Stimulated activated CD8-positive, alpha-beta memory T cell treated with anti-CD3 and anti-CD28 coated beads, Interleukin-7, amount 100 ng/mL, for 24 hours (primary cell): ENCODE measurements at regions not wholly inside any gene's neighbourhood (a gene's known extent, or its start where the extent isn't known, plus 50 kb on each side); places are given as distances from the start of the nearest gene placed in this dataset.
"Not testable (repeated sequence)": the region's sequence is repeated elsewhere in the genome, so short reads cannot be mapped to it uniquely, and the experiment has no call there.

Experiments
- DNase-seq: peaks from one replicate; pipeline ENCODE4 v3.0.0-alpha.2; 2020; ENCODE audit warnings: low read depth

DNA sequence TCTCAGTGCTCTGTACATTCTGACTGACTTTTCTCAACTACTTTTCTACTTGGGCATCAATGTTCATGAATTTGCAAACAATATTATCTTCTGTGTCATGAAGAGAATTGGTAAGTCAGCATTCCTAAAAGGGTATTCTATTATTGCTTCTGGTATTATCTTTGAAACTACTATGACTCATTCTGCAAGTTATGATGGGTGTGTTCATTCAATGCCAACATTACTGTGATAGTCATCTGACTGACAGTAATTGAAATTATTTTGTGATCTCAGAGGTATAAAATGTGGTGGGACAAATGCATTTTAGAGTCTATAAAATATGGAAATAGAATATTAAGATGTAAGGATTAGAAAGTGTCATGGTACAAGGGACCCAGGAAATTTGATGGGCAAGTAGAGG lies 736.0 kb upstream of the CELF4 start:
- DNase-seq: no peak

DNA sequence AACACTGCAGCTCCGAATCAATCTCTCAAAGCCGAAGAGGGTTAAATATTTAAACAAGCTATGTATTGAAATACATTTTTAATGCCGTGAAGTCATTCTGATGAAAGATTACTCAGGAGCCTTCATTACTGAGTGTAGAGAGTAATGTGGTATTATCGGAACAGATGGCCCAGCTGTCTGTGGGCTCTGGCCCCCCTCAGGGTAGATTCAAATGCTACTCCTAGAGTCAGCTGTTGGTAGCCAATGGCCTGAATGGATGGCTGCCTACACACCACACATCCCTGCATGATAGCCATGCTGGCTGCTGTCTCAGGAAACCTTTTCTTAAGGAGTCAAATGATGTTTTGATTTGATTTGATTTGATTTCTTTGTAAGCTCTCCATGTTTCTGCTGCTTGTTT lies 732.3 kb upstream of the CELF4 start:
- no peak for DNase-seq

DNA sequence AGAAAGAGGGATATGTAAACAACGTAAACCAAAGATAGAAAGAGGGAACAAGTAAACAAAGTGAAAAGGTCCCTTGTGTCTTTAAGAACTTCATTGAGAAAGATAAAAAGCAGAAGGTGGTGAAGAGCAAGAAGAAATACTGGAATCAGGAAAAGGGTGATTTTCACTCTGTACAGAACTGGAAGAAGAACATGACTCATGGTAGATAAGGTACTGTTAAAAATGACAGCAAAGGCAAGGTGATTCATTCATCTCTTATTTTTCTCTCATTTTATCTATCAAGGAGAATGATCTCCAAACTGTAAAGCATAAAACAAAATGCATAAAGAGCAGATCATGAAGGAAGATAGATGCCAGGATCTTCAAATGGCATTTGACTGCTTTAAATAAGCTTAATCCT lies 724.6 kb upstream of the CELF4 start:
- no peak for DNase-seq

DNA sequence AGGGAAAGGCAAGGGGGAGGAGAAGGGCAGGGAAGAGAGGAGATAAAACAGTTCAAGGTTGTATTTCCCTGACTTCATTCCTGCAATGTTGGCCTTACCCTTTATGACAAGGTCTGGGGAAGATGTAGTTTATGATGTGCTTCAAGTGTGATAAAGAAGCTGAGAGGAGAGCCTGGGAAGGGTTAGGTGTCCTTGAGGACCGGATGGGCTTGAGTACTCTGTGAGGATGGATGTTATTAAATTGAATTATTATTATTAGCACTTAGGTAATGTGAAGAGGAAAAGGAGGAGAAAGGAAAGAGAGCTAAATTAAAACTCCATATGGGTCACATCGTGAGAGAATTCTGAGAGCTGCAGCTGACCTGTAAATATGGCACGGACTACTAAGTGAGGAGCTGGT lies 719.4 kb upstream of the CELF4 start:
- no peak for DNase-seq

DNA sequence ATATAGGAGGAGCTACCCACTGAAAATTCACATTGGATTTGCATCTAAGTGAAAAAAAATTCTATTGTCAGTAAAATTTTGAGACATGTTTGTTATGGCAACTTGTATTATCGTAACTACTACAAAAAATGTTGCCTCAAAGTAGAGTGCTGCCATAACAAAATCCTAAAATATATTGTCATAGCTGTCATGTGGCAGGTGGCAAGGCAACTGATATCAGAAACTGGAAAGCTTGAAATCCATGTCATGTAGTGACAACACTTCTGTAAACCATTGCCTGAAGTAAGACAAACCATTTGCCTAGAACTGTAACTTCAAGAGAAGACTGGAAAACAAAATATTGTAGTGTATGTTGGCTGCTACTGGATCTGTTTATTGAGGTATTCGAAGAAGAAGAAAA lies 697.5 kb upstream of the CELF4 start:
- no peak for DNase-seq

DNA sequence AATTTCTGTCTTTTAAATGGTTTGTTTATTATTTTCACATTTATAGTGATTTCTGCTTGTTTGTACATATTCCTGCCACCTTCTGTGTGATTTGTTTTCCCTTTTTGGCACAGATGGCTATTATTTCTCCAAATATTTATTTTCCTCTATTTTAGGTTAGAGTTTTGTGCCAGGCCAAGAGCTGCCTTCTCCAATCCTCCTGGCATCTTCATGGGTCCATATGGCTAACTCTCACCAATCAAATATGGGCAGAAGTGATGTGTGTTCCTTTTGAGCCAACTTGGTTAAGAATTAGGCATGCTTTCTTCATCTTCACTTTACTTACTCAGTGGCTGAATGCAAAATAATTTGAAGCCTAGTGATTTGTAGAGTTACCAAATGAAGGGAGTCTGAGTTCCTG lies 697.1 kb upstream of the CELF4 start:
- DNase-seq: no peak

DNA sequence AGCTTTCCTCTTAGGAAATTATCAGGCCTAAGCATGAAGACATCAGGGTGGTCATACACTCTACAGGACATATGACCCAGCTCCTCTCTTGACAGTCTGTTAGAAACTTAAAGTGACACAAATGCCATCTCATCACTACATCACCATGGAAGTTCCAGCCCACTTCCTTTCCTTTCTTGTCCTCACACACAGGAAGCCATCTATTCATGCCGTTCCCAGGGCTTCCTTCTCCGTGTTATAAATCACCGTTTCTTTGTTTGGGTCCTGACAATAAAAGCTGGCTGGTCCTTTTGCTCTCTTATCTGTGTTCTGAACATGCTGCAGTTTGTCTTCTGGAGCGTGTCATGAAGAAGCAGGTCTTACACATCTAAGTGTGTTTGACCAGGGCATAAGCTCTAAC lies 692.1 kb upstream of the CELF4 start:
- DNase-seq: no peak

DNA sequence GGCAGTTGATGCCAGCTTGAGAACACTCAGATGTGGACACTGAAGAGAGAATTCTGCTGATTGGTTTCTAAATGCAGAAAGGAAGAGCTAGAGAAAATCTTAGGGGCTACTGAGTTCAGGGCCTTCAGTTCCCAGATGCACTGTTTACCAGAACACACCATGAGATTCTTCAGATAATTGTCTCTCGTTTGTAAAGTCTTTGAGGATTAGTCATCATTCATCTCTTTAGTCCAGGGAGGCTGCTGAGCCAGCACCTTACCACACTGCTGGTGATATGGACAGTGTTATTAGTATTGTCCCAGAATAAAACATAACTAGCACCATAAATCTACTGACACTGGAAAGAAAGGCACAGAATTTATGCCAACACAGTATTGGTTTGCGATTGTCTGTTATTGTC lies 690.8 kb upstream of the CELF4 start:
- no peak for DNase-seq

DNA sequence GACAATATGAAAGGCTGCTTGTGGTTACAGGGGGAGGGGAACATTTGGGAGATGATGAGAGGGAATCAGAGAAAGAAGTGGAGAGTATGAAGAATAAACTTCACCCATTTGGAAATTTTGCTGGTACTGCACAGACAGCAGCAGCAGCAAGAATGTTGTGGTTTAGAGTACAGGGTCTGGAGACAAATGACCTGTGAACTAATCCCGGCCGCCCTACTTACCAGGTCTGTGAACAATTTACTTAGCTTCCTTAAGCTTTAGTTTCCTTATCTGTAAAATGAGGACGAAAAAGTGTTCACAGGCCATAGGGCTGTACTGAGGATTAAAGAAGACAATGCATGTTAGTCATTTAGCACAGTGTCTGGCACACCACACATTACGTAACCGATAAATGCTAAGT lies 685.4 kb upstream of the CELF4 start:
- no peak for DNase-seq

DNA sequence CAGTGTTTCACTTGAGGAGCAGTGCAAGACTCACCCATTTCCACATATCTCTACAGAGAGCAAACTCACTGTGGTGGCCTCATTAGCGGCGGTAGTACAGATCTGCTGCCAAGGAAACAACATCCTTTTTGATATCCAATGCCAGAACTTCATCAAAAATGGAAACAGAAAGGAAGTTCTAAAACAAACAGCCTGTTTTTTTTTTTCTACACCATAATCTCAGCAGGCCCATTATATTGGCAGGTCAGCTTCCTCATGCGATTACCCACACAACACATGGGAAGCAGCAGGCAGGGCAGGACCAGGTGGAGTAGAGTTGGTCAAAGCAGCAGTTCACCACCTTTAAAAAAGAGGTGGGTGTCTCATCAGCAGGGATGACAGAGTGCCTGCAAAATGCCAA lies 678.9 kb upstream of the CELF4 start:
- no peak for DNase-seq

DNA sequence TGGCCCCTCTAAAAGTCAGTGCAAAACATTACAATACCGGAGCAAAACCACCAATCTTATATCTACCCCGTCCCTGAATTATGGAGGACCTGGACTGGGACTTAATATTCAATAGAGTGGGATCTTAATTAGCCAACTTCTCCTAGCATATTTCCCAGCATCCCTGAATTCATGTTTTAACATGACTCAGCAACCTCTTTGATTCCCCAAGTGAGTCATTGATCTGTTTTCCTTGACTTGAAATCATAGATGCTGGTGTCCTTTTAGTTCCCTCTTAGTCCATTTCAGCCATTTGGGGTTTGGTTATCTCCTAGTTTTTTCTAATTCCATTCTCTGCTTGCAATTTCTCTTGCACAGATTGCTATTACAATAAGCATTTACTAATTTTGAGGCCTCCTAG lies 677.7 kb upstream of the CELF4 start:
- DNase-seq: no peak

DNA sequence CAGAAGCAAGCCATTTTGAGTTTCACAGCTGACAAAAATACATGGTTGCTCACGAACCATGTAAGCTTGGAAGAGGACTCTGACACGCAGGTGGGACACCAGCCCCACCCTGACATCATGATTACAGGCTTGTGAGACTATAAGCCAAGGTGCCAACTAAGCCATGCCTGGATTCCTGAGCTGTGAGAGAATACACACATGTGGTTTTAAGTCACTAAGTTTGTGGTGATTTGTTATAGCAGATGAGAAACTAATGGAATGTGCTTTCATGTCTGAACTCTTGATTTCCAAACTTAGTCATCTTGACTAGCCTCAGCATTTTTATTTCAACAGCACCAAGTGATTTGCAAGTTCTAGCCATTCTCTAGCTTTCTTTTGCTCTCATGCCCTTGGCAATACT lies 676.1 kb upstream of the CELF4 start:
- no peak for DNase-seq

DNA sequence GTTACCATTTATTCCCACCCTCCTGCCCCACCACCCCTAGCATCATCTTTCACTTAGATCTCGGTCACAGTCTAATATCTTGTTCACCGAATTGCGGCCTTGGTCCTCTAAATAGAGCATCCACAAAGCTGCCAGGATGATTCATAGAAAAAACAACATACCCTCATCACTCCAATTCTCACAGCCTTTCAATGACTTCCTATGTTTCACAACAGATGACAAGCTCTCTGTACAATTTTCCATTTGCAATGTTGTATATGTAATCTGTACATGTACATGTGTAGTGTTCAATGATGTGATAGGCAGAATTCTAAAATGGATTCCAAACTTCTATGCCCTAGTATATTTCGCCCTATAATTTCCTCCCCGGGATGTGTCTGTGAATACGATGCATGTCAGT lies 675.6 kb upstream of the CELF4 start:
- DNase-seq: no peak

DNA sequence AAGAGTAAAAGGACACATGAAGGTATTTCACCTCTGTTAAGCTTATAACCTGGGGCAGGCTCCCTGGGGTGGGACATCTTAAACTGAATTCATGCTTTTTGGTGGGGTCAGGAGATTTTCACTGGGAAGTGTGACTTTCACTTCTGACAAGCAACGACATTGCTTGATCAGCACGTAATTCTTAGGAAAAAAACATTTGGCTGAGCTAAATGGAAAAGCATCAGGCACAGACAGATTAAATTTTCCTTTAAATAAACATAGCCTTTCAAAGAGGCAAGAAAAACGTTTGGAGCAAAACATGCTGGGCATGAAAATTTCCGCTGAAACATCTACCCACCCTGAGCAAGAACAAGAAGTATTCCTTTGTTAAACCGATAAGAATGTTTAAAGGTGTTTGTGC lies 674.0 kb upstream of the CELF4 start:
- no peak for DNase-seq

DNA sequence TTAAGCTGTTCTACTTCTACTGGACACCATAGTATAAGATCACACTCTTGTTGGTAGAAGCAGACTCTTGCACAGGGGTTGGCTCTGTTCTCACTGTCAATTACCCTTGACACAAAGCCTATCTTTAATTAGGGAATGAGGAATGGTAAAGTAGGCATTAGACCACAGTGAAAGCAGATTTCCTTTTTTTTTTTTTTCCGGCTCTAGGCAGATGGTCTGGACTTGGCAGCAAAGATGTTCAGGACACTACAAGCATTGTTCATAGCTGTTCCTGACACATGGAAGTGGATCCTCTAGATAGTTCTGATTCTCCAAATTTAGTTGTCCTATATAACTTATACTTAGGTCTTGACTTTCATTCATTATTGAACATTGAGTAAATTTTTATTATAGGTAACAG lies 672.2 kb upstream of the CELF4 start:
- DNase-seq: no peak

DNA sequence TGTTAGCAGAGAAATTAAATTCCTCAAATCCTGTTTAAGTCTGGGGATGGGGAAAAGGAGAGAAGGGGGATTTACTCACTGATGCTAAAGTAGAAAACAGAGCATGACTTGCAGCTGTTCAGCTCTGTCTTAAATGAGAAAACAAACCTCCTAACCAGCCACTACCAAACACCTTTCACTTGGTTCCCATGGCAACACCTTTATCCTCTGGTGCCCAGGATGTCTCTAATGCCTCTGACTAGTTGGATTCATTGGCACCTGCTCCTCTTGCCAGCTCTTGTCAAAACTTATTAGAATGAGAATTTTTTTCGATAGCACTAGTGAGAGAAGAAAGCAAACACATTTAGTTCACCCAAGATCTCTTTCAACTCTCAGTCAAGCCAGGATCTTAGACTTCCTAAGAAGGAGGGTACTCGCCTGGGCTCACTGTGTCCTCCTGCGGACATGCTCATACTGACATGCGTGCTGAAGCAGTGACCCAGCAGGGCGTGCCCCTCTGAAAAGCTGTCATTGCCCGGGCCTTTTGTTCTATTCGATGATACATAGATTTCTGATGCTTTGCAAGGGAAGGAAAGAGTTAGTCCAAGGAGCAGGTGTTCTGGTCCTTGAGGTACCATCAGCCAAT lies 656.0 kb upstream of the CELF4 start:
- no peak for DNase-seq

DNA sequence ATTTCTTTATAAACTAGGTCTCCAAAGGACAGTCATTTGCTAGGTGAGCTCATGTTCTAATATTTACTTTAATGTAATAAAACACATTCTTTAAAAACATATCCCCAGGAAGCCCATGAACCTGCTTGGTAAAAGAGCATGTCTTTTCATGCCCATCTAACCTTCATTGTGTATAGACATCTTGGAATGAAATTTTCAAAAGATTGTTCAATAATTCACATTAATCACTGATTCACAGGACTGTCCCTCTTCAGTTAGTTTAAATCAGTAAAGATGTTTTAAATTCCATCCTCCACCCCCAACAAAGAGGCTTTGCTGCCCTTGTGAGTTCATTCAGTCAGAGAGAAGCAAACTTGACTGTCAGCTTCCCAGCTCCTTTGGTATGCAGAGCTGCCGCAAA lies 633.4 kb upstream of the CELF4 start:
- no peak for DNase-seq

DNA sequence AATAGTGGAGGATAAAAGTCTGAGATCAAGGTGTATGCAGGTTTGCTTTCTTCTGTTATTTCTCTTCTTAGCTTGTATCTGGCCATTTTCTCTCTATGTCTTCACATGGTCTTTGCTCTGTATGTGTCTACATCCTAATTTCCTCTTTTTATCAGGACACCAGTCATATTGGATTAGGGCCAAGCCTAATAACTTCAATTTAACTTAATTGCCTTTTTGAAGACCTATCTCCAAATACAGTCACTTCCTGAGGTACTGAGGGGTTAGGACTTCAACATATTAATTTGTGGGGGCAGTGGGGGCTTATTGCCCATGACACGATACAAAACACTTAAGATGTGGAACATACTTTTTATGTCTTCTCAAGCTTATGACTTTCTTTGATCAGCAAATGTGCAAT lies 632.9 kb upstream of the CELF4 start:
- no peak for DNase-seq

DNA sequence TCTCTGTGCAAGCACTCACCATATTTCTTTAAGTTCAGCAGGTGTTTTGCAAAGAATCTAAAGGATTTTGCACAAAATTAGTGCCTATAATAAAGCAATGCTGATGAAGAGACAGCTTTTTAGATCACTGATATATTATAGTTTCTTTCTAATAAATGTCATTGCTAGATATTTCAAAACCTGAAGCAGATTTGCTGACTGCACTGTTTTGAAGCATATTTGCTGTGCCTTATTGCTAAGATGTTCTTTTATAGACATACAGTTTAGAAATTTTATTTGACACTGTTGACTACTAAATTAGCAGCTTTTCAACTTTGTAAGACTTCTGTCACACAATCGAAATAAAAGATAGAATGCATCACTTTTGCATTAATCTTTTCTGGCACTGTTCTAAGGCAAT lies 620.9 kb upstream of the CELF4 start:
- no peak for DNase-seq

DNA sequence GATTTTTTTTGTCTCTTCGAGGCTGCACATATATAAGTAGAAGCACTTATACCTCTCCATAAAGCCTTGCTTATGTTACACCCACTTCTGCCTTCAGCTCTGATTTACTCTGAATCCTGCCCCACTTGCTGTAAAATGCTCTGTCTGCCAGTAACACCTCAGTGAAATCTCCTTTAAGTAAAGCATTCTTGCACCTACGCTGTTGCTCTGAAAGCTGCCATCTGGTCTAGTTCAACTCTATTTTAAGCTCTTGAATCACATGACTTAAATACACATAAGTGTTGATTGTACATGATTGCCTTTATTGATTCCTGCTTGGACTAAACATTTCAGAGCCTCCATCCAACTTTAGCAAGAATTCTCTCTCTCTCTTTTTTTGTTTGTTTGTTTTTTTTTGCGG lies 609.0 kb upstream of the CELF4 start:
- no peak for DNase-seq

DNA sequence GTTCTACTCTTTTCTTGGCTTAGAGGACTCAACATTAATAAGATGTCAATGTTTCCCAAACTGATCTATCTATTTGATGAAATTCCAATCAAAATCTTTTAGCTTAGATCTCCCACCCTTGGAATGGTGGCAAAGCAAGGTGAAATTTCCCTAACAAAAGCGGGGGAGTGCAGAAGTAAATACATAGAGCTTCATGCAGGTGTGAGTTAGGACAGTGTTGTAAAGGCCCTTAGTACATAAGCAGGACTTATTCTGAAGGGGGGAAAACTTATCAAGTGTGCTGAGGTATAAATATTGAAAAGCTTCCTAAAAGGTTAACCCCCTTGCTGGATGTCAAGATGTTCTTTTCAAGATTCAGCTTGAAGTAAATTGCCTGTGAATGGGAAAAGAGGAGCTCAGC lies 608.6 kb upstream of the CELF4 start:
- no peak for DNase-seq

DNA sequence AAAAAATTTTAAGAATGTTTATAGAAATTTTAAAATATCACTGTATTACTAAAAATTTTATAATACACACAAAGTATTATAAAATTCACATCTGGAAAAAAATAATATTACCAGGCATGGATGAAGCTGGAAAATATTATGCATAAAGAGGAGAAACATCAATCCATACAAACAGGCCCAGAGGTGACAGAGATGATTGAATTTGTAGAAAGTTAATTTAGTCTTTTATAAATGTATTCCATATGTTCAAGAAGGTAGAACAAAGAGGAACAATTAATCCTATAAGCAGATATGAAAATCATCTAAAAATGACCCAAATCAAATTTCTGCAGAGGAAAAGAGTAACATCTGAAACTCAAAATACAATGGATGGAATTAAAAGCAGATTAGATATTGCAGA lies 605.2 kb upstream of the CELF4 start:
- DNase-seq: no peak

DNA sequence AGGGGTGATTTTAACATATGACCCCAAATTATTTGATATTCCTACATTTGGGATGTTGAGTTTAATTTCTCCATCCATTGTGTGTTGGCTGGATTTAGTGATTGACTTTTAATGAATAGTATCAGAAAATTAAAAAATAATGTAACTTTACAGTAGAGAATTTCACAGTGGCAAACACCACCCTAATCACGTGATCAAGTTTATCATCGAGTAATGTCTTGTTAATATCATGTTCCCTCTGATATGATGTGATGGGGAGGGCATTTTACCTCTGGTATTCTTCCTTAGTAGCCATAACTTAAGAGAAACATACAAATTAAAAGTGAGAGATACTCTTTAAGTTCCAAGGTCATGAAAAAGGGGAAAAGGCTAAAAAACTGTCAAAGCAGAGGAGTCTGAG lies 602.0 kb upstream of the CELF4 start:
- DNase-seq: no peak

DNA sequence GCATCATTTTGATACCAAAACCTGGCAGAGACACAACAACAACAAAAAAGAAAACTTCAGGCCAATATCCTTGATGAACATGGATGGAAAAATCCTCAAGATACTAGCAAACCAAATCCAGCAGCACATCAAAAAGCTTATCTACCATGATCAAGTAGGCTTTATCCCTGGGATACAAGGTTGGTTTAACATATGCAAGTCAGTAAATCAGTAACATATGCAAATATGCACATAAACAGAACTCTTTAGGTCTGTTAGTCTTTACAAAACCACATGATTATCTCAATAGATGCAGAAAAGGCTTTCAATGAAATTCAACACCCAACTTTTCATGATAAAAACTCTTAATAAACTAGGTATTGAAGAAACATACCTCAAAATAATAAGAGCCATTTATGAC lies 587.5 kb upstream of the CELF4 start:
- DNase-seq: not testable (repeated sequence)

DNA sequence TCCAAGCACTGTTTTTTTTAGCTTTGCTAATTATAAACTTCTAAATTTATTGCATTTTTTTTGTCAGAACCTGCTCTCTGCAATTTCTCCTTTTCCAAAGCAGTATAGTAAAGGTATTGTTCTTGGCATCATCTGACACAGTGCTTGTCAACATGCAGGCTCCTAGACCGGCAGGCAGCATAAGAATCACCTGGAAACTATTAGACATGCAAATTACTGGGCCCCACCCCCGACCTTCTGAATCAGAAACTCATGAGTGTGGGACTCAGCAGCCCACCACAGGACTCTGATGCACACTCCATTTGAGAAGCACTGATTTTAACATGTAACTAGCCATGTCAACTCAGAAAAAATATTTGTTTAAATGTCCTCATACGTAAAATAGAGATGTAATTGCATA lies 551.1 kb upstream of the CELF4 start:
- no peak for DNase-seq
